WTC11 (cell line): ENCODE measurements at regions not wholly inside any gene's neighbourhood (a gene's known extent, or its start where the extent isn't known, plus 50 kb on each side); places are given as distances from the start of the nearest gene placed in this dataset.

Experiments used
- CBFB ChIP-seq: sonication (generic); formaldehyde crosslinking; IDR thresholded peaks from 2 replicates; pipeline ENCODE4 v1.8.1; 2022; ENCODE audit warnings: mild to moderate bottlenecking, low read depth, missing genetic modification reagents
- NFYB ChIP-seq: sonication (generic); formaldehyde crosslinking; conservative IDR thresholded peaks from 2 replicates; pipeline ENCODE4 v1.8.0; 2022; ENCODE audit warnings: low read depth, missing genetic modification reagents
- PRDM15 ChIP-seq: sonication (generic); formaldehyde crosslinking; IDR thresholded peaks from 2 replicates; pipeline ENCODE4 v1.8.0; 2022; ENCODE audit warnings: missing genetic modification reagents
- PREB ChIP-seq: sonication (generic); formaldehyde crosslinking; IDR thresholded peaks from 2 replicates; pipeline ENCODE4 v1.8.1; 2022; ENCODE audit warnings: mild to moderate bottlenecking, missing genetic modification reagents, moderate library complexity, borderline replicate concordance
- SP1 ChIP-seq: sonication (generic); formaldehyde crosslinking; conservative IDR thresholded peaks from 2 replicates; pipeline ENCODE4 v1.8.1; 2022; ENCODE audit warnings: missing genetic modification reagents
- TCF7 ChIP-seq: sonication (generic); formaldehyde crosslinking; IDR thresholded peaks from 2 replicates; pipeline ENCODE4 v1.8.0; 2022; ENCODE audit warnings: mild to moderate bottlenecking, low read depth, missing genetic modification reagents, moderate library complexity
- TEAD4 ChIP-seq: sonication (generic); formaldehyde crosslinking; IDR thresholded peaks from 2 replicates; pipeline ENCODE4 v1.8.0; 2022; ENCODE audit warnings: mild to moderate bottlenecking, missing genetic modification reagents
- ZNF317 ChIP-seq: sonication (generic); formaldehyde crosslinking; IDR thresholded peaks from 2 replicates; pipeline ENCODE4 v1.8.1; 2023; ENCODE audit warnings: low read depth, mild to moderate bottlenecking, moderate library complexity, missing genetic modification reagents, borderline replicate concordance
- TF ChIP-seq, protein P1 (sequence below): fragments of 200-600 bp; IDR thresholded peaks from 2 replicates; pipeline ENCODE4 v1.8.0; 2022; ENCODE audit warnings: antibody characterized with exemption
- TF ChIP-seq, protein P2 (sequence below): sonication (generic); formaldehyde crosslinking; IDR thresholded peaks from 2 replicates; pipeline ENCODE4 v1.8.1; 2023; ENCODE audit warnings: mild to moderate bottlenecking, missing genetic modification reagents, moderate library complexity
- TF ChIP-seq, protein P3 (sequence below): sonication (generic); formaldehyde crosslinking; IDR thresholded peaks from 2 replicates; pipeline ENCODE4 v1.8.1; 2023; ENCODE audit warnings: mild to moderate bottlenecking, missing genetic modification reagents, borderline replicate concordance
- TF ChIP-seq, protein P4 (sequence below): sonication (generic); formaldehyde crosslinking; IDR thresholded peaks from 2 replicates; pipeline ENCODE4 v1.8.1; 2023; ENCODE audit warnings: mild to moderate bottlenecking, missing genetic modification reagents
- TF ChIP-seq, protein P5 (sequence below): sonication (generic); formaldehyde crosslinking; IDR thresholded peaks from 2 replicates; pipeline ENCODE4 v1.8.1; 2022; ENCODE audit warnings: missing genetic modification reagents, borderline replicate concordance

- TF ChIP-seq, protein P1, sequence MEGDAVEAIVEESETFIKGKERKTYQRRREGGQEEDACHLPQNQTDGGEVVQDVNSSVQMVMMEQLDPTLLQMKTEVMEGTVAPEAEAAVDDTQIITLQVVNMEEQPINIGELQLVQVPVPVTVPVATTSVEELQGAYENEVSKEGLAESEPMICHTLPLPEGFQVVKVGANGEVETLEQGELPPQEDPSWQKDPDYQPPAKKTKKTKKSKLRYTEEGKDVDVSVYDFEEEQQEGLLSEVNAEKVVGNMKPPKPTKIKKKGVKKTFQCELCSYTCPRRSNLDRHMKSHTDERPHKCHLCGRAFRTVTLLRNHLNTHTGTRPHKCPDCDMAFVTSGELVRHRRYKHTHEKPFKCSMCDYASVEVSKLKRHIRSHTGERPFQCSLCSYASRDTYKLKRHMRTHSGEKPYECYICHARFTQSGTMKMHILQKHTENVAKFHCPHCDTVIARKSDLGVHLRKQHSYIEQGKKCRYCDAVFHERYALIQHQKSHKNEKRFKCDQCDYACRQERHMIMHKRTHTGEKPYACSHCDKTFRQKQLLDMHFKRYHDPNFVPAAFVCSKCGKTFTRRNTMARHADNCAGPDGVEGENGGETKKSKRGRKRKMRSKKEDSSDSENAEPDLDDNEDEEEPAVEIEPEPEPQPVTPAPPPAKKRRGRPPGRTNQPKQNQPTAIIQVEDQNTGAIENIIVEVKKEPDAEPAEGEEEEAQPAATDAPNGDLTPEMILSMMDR: no peak
- TF ChIP-seq, protein P2, sequence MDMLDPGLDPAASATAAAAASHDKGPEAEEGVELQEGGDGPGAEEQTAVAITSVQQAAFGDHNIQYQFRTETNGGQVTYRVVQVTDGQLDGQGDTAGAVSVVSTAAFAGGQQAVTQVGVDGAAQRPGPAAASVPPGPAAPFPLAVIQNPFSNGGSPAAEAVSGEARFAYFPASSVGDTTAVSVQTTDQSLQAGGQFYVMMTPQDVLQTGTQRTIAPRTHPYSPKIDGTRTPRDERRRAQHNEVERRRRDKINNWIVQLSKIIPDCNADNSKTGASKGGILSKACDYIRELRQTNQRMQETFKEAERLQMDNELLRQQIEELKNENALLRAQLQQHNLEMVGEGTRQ (CRISPR knock-in tag): no peak
- TF ChIP-seq SP1 (no peak), TEAD4 (CRISPR knock-in tag) (no peak), ZNF317 (CRISPR knock-in tag) (no peak), PREB (CRISPR knock-in tag) (no peak), TCF7 (CRISPR knock-in tag) (no peak), CBFB (CRISPR knock-in tag) (no peak), PRDM15 (CRISPR knock-in tag) (no peak), NFYB (CRISPR knock-in tag) (no peak)
- TF ChIP-seq, protein P3, sequence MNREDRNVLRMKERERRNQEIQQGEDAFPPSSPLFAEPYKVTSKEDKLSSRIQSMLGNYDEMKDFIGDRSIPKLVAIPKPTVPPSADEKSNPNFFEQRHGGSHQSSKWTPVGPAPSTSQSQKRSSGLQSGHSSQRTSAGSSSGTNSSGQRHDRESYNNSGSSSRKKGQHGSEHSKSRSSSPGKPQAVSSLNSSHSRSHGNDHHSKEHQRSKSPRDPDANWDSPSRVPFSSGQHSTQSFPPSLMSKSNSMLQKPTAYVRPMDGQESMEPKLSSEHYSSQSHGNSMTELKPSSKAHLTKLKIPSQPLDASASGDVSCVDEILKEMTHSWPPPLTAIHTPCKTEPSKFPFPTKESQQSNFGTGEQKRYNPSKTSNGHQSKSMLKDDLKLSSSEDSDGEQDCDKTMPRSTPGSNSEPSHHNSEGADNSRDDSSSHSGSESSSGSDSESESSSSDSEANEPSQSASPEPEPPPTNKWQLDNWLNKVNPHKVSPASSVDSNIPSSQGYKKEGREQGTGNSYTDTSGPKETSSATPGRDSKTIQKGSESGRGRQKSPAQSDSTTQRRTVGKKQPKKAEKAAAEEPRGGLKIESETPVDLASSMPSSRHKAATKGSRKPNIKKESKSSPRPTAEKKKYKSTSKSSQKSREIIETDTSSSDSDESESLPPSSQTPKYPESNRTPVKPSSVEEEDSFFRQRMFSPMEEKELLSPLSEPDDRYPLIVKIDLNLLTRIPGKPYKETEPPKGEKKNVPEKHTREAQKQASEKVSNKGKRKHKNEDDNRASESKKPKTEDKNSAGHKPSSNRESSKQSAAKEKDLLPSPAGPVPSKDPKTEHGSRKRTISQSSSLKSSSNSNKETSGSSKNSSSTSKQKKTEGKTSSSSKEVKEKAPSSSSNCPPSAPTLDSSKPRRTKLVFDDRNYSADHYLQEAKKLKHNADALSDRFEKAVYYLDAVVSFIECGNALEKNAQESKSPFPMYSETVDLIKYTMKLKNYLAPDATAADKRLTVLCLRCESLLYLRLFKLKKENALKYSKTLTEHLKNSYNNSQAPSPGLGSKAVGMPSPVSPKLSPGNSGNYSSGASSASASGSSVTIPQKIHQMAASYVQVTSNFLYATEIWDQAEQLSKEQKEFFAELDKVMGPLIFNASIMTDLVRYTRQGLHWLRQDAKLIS (CRISPR knock-in tag): no peak
- TF ChIP-seq, protein P4, sequence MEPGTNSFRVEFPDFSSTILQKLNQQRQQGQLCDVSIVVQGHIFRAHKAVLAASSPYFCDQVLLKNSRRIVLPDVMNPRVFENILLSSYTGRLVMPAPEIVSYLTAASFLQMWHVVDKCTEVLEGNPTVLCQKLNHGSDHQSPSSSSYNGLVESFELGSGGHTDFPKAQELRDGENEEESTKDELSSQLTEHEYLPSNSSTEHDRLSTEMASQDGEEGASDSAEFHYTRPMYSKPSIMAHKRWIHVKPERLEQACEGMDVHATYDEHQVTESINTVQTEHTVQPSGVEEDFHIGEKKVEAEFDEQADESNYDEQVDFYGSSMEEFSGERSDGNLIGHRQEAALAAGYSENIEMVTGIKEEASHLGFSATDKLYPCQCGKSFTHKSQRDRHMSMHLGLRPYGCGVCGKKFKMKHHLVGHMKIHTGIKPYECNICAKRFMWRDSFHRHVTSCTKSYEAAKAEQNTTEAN (CRISPR knock-in tag): no peak
- TF ChIP-seq, protein P5, sequence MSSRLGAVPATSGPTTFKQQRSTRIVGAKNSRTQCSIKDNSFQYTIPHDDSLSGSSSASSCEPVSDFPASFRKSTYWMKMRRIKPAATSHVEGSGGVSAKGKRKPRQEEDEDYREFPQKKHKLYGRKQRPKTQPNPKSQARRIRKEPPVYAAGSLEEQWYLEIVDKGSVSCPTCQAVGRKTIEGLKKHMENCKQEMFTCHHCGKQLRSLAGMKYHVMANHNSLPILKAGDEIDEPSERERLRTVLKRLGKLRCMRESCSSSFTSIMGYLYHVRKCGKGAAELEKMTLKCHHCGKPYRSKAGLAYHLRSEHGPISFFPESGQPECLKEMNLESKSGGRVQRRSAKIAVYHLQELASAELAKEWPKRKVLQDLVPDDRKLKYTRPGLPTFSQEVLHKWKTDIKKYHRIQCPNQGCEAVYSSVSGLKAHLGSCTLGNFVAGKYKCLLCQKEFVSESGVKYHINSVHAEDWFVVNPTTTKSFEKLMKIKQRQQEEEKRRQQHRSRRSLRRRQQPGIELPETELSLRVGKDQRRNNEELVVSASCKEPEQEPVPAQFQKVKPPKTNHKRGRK (CRISPR knock-in tag): no peak
These were observed 170.5 kb downstream of the VEGFA start for GRCh38 chr6:43940393-43941087.
